ENCODE measurements at regions not wholly inside any gene's neighbourhood (a gene's known extent, or its start where the extent isn't known, plus 50 kb on each side); places are given as distances from the start of the nearest gene placed in this dataset.

- no peak for ATAC-seq (ENCODE audit: low FRiP score)
- TF ChIP-seq CTCF (IDR thresholded peaks at IDR 0.05) = no peak
- DNase-seq (ENCODE audit: low spot score) = no peak
These were observed 402.5 kb upstream of the FAM98A start for GRCh38 chr2:34001557-34001956.

GRCh38 chr2:33984131-33984530 is 385.0 kb upstream of the FAM98A start:
- DNase-seq (ENCODE audit: low spot score) (no peak), ATAC-seq (ENCODE audit: low FRiP score) (no peak)
- no peak for TF ChIP-seq CTCF (IDR thresholded peaks at IDR 0.05)

- DNase-seq (ENCODE audit: low spot score) = no peak
- no peak for TF ChIP-seq CTCF (IDR thresholded peaks at IDR 0.05)
These were observed 379.4 kb upstream of the FAM98A start for GRCh38 chr2:33978471-33978870.

GRCh38 chr2:33975498-33975897 is 376.4 kb upstream of the FAM98A start:
- no peak for DNase-seq (ENCODE audit: low spot score)

More at GRCh38 chr2:33978471-33978870, 379.4 kb upstream of the FAM98A start:
- no peak for ATAC-seq (ENCODE audit: low FRiP score)

GRCh38 chr2:33967103-33967502 is 368.0 kb upstream of the FAM98A start:
- ATAC-seq (ENCODE audit: low FRiP score) = no peak
- no peak for TF ChIP-seq CTCF (IDR thresholded peaks at IDR 0.05)
- DNase-seq (ENCODE audit: low spot score) = no peak

More at GRCh38 chr2:33975498-33975897, 376.4 kb upstream of the FAM98A start:
- no peak for TF ChIP-seq CTCF (IDR thresholded peaks at IDR 0.05)
- ATAC-seq (ENCODE audit: low FRiP score) = no peak

GRCh38 chr2:33958591-33958990 is 359.5 kb upstream of the FAM98A start:
- no peak for ATAC-seq (ENCODE audit: low FRiP score)
- no peak for TF ChIP-seq CTCF (IDR thresholded peaks at IDR 0.05)
- DNase-seq (ENCODE audit: low spot score) = no peak

GRCh38 chr2:33949371-33949770 is 350.3 kb upstream of the FAM98A start:
- no peak for ATAC-seq (ENCODE audit: low FRiP score)
- TF ChIP-seq CTCF (IDR thresholded peaks at IDR 0.05) = no peak

More at GRCh38 chr2:33949371-33949770, 350.3 kb upstream of the FAM98A start:
- DNase-seq (ENCODE audit: low spot score) = no peak

Data from omental fat pad (tissue), 3 donors.